Motor neuron (in vitro differentiated cells): ENCODE measurements at regions not wholly inside any gene's neighbourhood (a gene's known extent, or its start where the extent isn't known, plus 50 kb on each side); places are given as distances from the start of the nearest gene placed in this dataset.
A peak's percentile ranks its signal among the peaks of the same experiment; 100 is the strongest.

Source experiments
- ATAC-seq, 8 experiments: fragments of 200-7000 bp; cut with Tn5 transposase; replicated peaks in 6 of 8; 2 replicates each; pipeline ENCODE4 v1.8.0; 2021; ENCODE audit warnings: mild to moderate bottlenecking in 8 of 8, moderate library complexity in 8 of 8
- H3K27ac ChIP-seq, 2 donors: fragments of 250-450 bp; sonication (Bioruptor Pico); 2 replicates each; pipeline ENCODE4 v1.9.0; 2021; ENCODE audit warnings: antibody characterized with exemption in 2 of 2, mild to moderate bottlenecking in 2 of 2, moderate library complexity in 1 of 2
- H3K4me1 ChIP-seq, 2 donors: fragments of 250-450 bp; sonication (Bioruptor Pico); replicated peaks in 1 of 2; 2 replicates each; pipeline ENCODE4 v1.6.1; 2021; ENCODE audit warnings: antibody characterized with exemption in 2 of 2, mild to moderate bottlenecking in 2 of 2, moderate library complexity in 1 of 2
- H3K4me3 ChIP-seq, 5 donors: fragments of 250-450 bp; sonication (Bioruptor Pico); 2 replicates each; pipeline ENCODE4 v1.9.0; 2021; ENCODE audit warnings: antibody characterized with exemption in 5 of 5, mild to moderate bottlenecking in 5 of 5, moderate library complexity in 4 of 5
- WGBS, 10 experiments: fragments of 450-650 bp; shearing (Covaris generic); methylation state at CpG; one replicate each; pipeline ENCODE4 v1.0.0; 2022; 5-methylcytosine and 5-hydroxymethylcytosine counted together
- in situ Hi-C, 9 experiments: fragments of 400-800 bp; cut with MboI; loops; one replicate each; pipeline ENCODE4 v1.15.0; 2021; ENCODE audit warnings: low sequenced_read_pairs in 9 of 9, low pct_unique_long_range_greater_than_20kb in 2 of 9; ENCODE audit not compliant: unreplicated experiment in 9 of 9

GRCh38 chr10:20454331-20454730 is 442.8 kb downstream of the NEBL start:
- in situ Hi-C loops: no loop called here
- no peak for ATAC-seq
- WGBS, 10 experiments: 10 to 100% (median 89%) methylated on average over 1 to 5 of the region's 5 CpGs; no CpG with 5 or more reads in 1 of the 10 experiments

GRCh38 chr10:20446561-20447193 is 450.4 kb downstream of the NEBL start:
- Histone ChIP-seq H3K4me3 (no peak overlapping the region), H3K27ac (no peak overlapping the region), H3K4me1 (no peaks in the 10 kb centered on the region)
- in situ Hi-C loops: no loop called here
- ATAC-seq: no peak

More at GRCh38 chr10:20454331-20454730, 442.8 kb downstream of the NEBL start:
- Histone ChIP-seq H3K4me1 (peaks cover 5 to 7% of the 10 kb centered on the region in 2 donors), H3K27ac (no peak overlapping the region), H3K4me3 (no peak overlapping the region)

GRCh38 chr10:20443094-20443493 is 454.0 kb downstream of the NEBL start:
- Histone ChIP-seq H3K4me1 (no peaks in the 10 kb centered on the region), H3K27ac (no peak overlapping the region), H3K4me3 (no peak overlapping the region)
- ATAC-seq: no peak
- in situ Hi-C loops: no loop called here

GRCh38 chr10:20429742-20430141 is 467.4 kb downstream of the NEBL start:
- in situ Hi-C loops: no loop called here
- no peak overlapping the region for H3K27ac ChIP-seq
- no peak for ATAC-seq

GRCh38 chr10:20427821-20428220 is 469.3 kb downstream of the NEBL start:
- H3K27ac ChIP-seq: no peak overlapping the region
- WGBS, 10 experiments: 11 to 100% (median 90%) methylated on average over 1 of the region's 1 CpG; no CpG with 5 or more reads in 2 of the 10 experiments
- H3K4me1 ChIP-seq: no peaks in the 10 kb centered on the region
- no peak overlapping the region for H3K4me3 ChIP-seq
- in situ Hi-C loops: no loop called here
- ATAC-seq: no peak

More at GRCh38 chr10:20429742-20430141, 467.4 kb downstream of the NEBL start:
- 10 to 100% (median 79%) methylated on average over 1 to 2 of the region's 2 CpGs; no CpG with 5 or more reads in 1 of the 10 experiments for WGBS, 10 experiments
- Histone ChIP-seq H3K4me1 (no peaks in the 10 kb centered on the region), H3K4me3 (no peak overlapping the region)

GRCh38 chr10:20418286-20418685 is 478.8 kb downstream of the NEBL start:
- no peak for ATAC-seq
- Histone ChIP-seq H3K4me3 (no peak overlapping the region), H3K27ac (no peak overlapping the region), H3K4me1 (no peaks in the 10 kb centered on the region)
- WGBS, 10 experiments: 11 to 100% (median 47%) methylated on average over 1 to 3 of the region's 3 CpGs
- in situ Hi-C loops: no loop called here

GRCh38 chr10:20417791-20418190 is 479.3 kb downstream of the NEBL start:
- no peak for ATAC-seq

GRCh38 chr10:20415684-20416083 is 481.4 kb downstream of the NEBL start:
- 0 to 100% (median 94%) methylated on average over 1 to 2 of the region's 2 CpGs; no CpG with 5 or more reads in 1 of the 10 experiments for WGBS, 10 experiments

More at GRCh38 chr10:20417791-20418190, 479.3 kb downstream of the NEBL start:
- Histone ChIP-seq H3K4me1 (no peaks in the 10 kb centered on the region), H3K4me3 (no peak overlapping the region), H3K27ac (no peak overlapping the region)
- in situ Hi-C loops: no loop called here
- 20 to 86% (median 38%) methylated on average over 1 to 3 of the region's 3 CpGs; no CpG with 5 or more reads in 4 of the 10 experiments for WGBS, 10 experiments

GRCh38 chr10:20407357-20407756 is 489.8 kb downstream of the NEBL start:
- no peaks in the 10 kb centered on the region for H3K4me1 ChIP-seq
- ATAC-seq: peak in 2 of 8 experiments; percentile 47 to 68
- H3K27ac ChIP-seq: no peak overlapping the region
- in situ Hi-C loops: no loop called here
- no peak overlapping the region for H3K4me3 ChIP-seq

More at GRCh38 chr10:20415684-20416083, 481.4 kb downstream of the NEBL start:
- H3K27ac ChIP-seq: no peak overlapping the region
- ATAC-seq: no peak
- in situ Hi-C loops: no loop called here
- no peak overlapping the region for H3K4me3 ChIP-seq
- no peaks in the 10 kb centered on the region for H3K4me1 ChIP-seq

- Histone ChIP-seq H3K4me3 (no peak overlapping the region), H3K27ac (no peak overlapping the region), H3K4me1 (no peaks in the 10 kb centered on the region)
- 22 to 100% (median 83%) methylated on average over 1 to 6 of the region's 6 CpGs; no CpG with 5 or more reads in 1 of the 10 experiments for WGBS, 10 experiments
- in situ Hi-C loops: no loop called here
- ATAC-seq: no peak
Measured at GRCh38 chr10:20406281-20407104, 490.6 kb downstream of the NEBL start.

GRCh38 chr10:20405761-20406160 is 491.4 kb downstream of the NEBL start:
- in situ Hi-C loops: no loop called here
- H3K4me1 ChIP-seq: no peaks in the 10 kb centered on the region
- 23 to 100% (median 71%) methylated on average over 1 to 4 of the region's 4 CpGs; no CpG with 5 or more reads in 3 of the 10 experiments for WGBS, 10 experiments
- no peak for ATAC-seq
- H3K4me3 ChIP-seq: no peak overlapping the region
- no peak overlapping the region for H3K27ac ChIP-seq

- in situ Hi-C loops: no loop called here
- WGBS, 10 experiments: 0 to 69% (median 60%) methylated on average over 1 of the region's 2 CpGs; no CpG with 5 or more reads in 6 of the 10 experiments
Measured at GRCh38 chr10:20405050-20405449, 492.1 kb downstream of the NEBL start.

GRCh38 chr10:20399772-20400171 is 497.3 kb downstream of the NEBL start:
- Histone ChIP-seq H3K27ac (no peak overlapping the region), H3K4me1 (no peaks in the 10 kb centered on the region), H3K4me3 (no peak overlapping the region)
- ATAC-seq: no peak
- in situ Hi-C loops: no loop called here
- WGBS, 10 experiments: 45 to 100% (median 84%) methylated on average over 1 to 2 of the region's 2 CpGs; no CpG with 5 or more reads in 4 of the 10 experiments

More at GRCh38 chr10:20405050-20405449, 492.1 kb downstream of the NEBL start:
- no peak overlapping the region for H3K27ac ChIP-seq
- no peak overlapping the region for H3K4me3 ChIP-seq
- ATAC-seq: no peak
- H3K4me1 ChIP-seq: no peaks in the 10 kb centered on the region
